WERI-Rb-1 (cell line): ENCODE measurements at regions not wholly inside any gene's neighbourhood (a gene's known extent, or its start where the extent isn't known, plus 50 kb on each side); places are given as distances from the start of the nearest gene placed in this dataset.

Experiments used
- DNase-seq: peaks from one replicate; pipeline ENCODE4 v3.0.0-alpha.2; 2020
- H3K27ac ChIP-seq: fragments of 250-450 bp; sonication (Bioruptor Pico); 2 replicates; pipeline ENCODE4 v1.5.1; 2020; ENCODE audit warnings: mild to moderate bottlenecking, moderate library complexity
- H3K27me3 ChIP-seq: fragments of 250-450 bp; sonication (Bioruptor Pico); 2 replicates; pipeline ENCODE4 v1.5.1; 2021; ENCODE audit warnings: mild to moderate bottlenecking, low read depth, moderate library complexity; ENCODE audit not compliant: insufficient read depth, severe bottlenecking
- H3K36me3 ChIP-seq: fragments of 250-450 bp; sonication (Bioruptor Pico); 2 replicates; pipeline ENCODE4 v1.5.1; 2020; ENCODE audit warnings: mild to moderate bottlenecking, moderate library complexity
- H3K4me3 ChIP-seq: 2 replicates; pipeline ENCODE4 v1.5.1; 2011; ENCODE audit warnings: low read depth, mild to moderate bottlenecking, control low read depth, low read length
- H3K9me3 ChIP-seq: fragments of 250-450 bp; sonication (Bioruptor Pico); 2 replicates; pipeline ENCODE4 v1.5.1; 2021; ENCODE audit warnings: mild to moderate bottlenecking, moderate library complexity; ENCODE audit not compliant: severe bottlenecking
- TF ChIP-seq, protein P1 (sequence below): IDR thresholded peaks from 2 replicates; pipeline ENCODE4 v1.5.1; 2011; ENCODE audit warnings: low read depth, mild to moderate bottlenecking, control low read depth, inconsistent platforms, low read length

DNA sequence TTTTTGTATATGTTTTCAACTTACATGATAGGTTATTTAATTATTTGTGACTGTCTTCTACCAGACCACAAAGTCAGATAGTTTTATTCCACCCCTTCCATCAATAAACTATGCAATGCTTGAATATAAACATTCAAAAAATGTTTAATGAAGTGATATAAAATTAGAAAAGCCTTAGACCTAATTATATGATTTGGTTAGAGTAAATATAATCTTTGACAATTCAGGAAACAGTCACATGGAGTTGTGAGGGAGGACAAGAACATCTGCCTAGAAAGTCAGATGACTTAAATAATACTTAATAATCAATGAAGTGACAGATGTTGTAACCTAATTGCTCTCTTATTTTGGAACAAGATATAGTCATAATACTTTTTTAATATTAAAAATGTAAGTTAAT lies 710.3 kb downstream of the ZBBX start:
- no peaks in the 10 kb centered on the region for H3K36me3 ChIP-seq
- H3K9me3 ChIP-seq = no peaks in the 10 kb centered on the region
- no peak for DNase-seq
- no peak overlapping the region for H3K27ac ChIP-seq
- H3K4me3 ChIP-seq = no peak overlapping the region
- TF ChIP-seq, protein P1, sequence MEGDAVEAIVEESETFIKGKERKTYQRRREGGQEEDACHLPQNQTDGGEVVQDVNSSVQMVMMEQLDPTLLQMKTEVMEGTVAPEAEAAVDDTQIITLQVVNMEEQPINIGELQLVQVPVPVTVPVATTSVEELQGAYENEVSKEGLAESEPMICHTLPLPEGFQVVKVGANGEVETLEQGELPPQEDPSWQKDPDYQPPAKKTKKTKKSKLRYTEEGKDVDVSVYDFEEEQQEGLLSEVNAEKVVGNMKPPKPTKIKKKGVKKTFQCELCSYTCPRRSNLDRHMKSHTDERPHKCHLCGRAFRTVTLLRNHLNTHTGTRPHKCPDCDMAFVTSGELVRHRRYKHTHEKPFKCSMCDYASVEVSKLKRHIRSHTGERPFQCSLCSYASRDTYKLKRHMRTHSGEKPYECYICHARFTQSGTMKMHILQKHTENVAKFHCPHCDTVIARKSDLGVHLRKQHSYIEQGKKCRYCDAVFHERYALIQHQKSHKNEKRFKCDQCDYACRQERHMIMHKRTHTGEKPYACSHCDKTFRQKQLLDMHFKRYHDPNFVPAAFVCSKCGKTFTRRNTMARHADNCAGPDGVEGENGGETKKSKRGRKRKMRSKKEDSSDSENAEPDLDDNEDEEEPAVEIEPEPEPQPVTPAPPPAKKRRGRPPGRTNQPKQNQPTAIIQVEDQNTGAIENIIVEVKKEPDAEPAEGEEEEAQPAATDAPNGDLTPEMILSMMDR = no peak
- no peaks in the 10 kb centered on the region for H3K27me3 ChIP-seq

DNA sequence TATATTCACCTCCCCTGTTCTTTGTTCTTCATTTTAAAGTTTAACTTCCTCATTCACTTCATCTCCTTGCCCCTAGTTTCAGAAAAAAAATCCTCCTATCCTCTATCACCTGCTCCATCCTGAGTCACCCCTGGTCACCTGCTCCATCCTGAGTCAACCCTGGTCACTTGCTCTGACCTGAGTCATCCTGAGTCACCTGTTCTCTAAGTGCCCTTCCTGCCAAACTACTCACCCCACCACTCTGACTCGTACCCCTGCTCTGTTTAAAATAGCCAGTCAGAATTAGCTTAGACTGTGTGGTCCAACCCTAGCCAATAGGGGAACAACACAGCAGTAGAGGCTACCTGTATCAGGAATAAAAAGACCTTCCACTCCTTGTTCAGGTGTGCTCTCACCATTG lies 716.9 kb downstream of the ZBBX start:
- Histone ChIP-seq H3K27me3 (no peaks in the 10 kb centered on the region), H3K36me3 (no peaks in the 10 kb centered on the region), H3K9me3 (no peaks in the 10 kb centered on the region), H3K4me3 (no peak overlapping the region), H3K27ac (no peak overlapping the region)
- DNase-seq = no peak
- TF ChIP-seq, protein P1 = no peak

DNA sequence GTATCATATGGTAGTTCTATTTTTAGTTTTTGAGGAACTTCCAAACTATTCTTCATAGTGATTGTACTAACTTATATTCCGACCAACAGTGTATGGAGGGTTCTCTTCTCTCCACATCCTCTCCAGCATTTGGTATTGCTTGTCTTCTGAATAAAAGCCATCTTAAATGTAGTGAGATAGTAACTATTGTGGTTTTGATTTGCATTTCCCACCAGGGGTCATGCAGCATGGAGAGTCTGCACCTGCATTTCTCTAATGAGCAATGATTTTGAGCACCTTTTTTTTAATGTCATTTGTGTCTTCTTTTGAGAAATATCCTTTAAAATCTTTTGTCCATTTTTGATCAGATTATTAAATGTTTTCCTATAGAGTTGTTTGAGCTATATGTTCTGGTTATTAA lies 718.5 kb downstream of the ZBBX start:
- no peak overlapping the region for H3K27ac ChIP-seq
- TF ChIP-seq, protein P1 = no peak
- H3K36me3 ChIP-seq = no peaks in the 10 kb centered on the region
- DNase-seq = no peak
- H3K4me3 ChIP-seq = no peak overlapping the region
- H3K27me3 ChIP-seq = no peaks in the 10 kb centered on the region
- no peaks in the 10 kb centered on the region for H3K9me3 ChIP-seq

DNA sequence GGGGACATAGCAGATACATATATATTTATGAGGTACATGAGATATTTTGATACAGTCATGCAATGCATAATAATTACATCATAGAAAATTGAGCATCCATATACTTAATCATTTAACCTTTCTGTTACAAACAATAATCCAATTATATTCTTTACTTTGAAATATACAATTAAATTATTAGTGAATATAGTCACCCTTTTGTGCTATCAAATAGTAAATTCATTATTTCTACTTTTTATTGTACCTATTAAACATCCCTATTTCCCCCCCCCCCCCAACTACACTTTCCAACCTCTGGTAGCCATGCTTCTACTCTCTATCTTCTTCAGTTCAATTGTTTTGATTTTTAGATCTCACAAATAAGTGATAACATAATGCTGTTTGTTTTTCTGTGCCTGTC lies 719.1 kb downstream of the ZBBX start:
- DNase-seq = no peak
- Histone ChIP-seq H3K36me3 (no peaks in the 10 kb centered on the region), H3K9me3 (no peaks in the 10 kb centered on the region), H3K27ac (no peak overlapping the region), H3K27me3 (no peaks in the 10 kb centered on the region), H3K4me3 (no peak overlapping the region)
- TF ChIP-seq, protein P1 = no peak

DNA sequence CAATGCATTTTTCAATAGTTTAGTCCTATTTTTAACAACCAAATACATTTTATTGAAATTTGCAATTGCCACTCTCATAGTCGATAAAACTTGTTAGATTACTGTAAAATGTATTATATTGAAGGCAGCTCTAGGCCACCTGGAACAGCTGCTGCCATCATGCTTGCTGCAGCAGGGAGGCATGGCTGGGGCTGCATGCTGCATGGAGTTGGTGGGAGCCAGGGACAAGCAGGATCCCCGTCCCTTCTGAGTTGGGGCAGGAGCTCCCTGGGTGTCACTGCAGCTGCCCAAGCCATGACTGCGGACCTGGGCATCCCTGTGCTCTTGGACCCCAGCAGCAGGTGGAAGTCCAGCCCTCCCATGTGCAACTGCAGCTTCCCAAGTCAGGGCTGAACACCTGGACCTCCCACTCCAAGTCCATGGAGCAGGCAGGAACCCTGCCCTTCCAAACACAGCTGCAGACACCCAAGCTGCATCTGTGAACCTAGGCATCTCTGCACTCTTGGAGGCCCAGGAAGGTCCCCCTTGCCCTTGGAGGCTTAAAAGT lies 742.0 kb downstream of the ZBBX start:
- Histone ChIP-seq H3K27ac (no peak overlapping the region), H3K4me3 (no peak overlapping the region), H3K9me3 (no peaks in the 10 kb centered on the region), H3K27me3 (no peaks in the 10 kb centered on the region), H3K36me3 (no peaks in the 10 kb centered on the region)
- TF ChIP-seq, protein P1 = no peak
- no peak for DNase-seq

DNA sequence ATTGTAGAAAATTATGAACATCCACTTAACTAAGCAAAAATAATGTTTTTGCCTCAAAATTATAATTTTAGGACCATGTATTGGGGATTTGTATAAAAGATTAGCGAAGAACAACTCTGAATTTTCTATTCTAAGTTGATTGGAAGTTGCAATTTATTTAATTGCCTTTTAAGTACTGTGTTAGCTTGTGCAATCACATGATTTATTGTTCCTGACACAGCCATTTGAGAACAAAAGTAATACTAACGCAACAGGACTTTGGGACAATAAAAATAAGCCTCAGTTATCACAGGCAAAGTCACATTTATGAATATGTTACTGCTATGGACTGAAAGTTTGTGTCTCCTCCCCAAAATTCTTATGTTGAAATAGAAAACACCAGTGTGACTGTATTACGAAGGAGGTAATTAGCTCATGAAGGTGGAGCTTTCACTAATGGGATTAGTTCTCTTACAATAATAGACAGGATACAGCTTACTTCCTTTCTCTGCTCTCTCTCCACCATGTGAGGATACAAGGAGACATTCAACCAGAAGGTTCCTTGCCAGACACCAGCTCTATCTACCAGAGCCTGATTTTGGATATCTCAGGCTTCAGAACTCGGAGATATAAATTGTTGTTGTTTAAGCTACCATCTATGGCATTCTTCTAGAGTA lies 745.9 kb downstream of the ZBBX start:
- H3K27me3 ChIP-seq = no peaks in the 10 kb centered on the region
- H3K27ac ChIP-seq = no peak overlapping the region
- no peaks in the 10 kb centered on the region for H3K36me3 ChIP-seq
- TF ChIP-seq, protein P1 = no peak
- H3K4me3 ChIP-seq = no peak overlapping the region
- no peaks in the 10 kb centered on the region for H3K9me3 ChIP-seq
- no peak for DNase-seq
